ENCODE measurements at regions not wholly inside any gene's neighbourhood (a gene's known extent, or its start where the extent isn't known, plus 50 kb on each side); places are given as distances from the start of the nearest gene placed in this dataset.

- DNase-seq (no peak), ATAC-seq (ENCODE audit: low read depth) (no peak)
- H3K9ac ChIP-seq (ENCODE audit: low read length), result no peak overlapping the region
- H3K27me3 ChIP-seq (replicated peaks in 1 of 4; ENCODE audit: control extremely low read depth in 1 of 4, control insufficient read depth in 3 of 4, insufficient read depth in 4 of 4, low read length in 3 of 4), result no peaks in the 10 kb centered on the region
- no peaks in the 10 kb centered on the region for H4K20me1 ChIP-seq (ENCODE audit: control insufficient read depth, insufficient read depth, low read length, poor library complexity, severe bottlenecking)
- H3K4me1 ChIP-seq (ENCODE audit: control insufficient read depth in 2 of 2, insufficient read depth in 2 of 2, low read length in 2 of 2), result no peaks in the 10 kb centered on the region
- WGBS (ENCODE audit: insufficient coverage), result 77% methylated on average over 4 of the region's 4 CpGs
- H3K9me3 Mint-ChIP-seq (ENCODE audit: insufficient read depth), result no peaks in the 10 kb centered on the region
- CTCF ChIA-PET, result interaction anchor here (0.7 kb wide), 1 partner anchor 10 kb away, joined by 3 read pairs; no protein-coding TSS in a partner anchor
- no peaks in the 10 kb centered on the region for H3K9me3 ChIP-seq (ENCODE audit: control extremely low read depth in 1 of 3, control insufficient read depth in 2 of 3, insufficient read depth in 1 of 3, low read length in 2 of 3)
- no peaks in the 10 kb centered on the region for H3K4me1 Mint-ChIP-seq
- H3K4me3 Mint-ChIP-seq, result no peak overlapping the region
- H3K36me3 ChIP-seq (replicated peaks in 1 of 2; ENCODE audit: control extremely low read depth in 1 of 2, control insufficient read depth in 1 of 2, extremely low read depth in 1 of 2, insufficient read depth in 2 of 2, low read length in 1 of 2), result no peaks in the 10 kb centered on the region
- H3K4me2 ChIP-seq (replicated peaks; ENCODE audit: low read depth, low read length, poor library complexity, severe bottlenecking), result no peak overlapping the region
- TF ChIP-seq CTCF (IDR thresholded peaks at IDR 0.05), result no peak
- TF ChIP-seq EZH2 (IDR thresholded peaks at IDR 0.05; ENCODE audit: borderline replicate concordance, insufficient read depth, low read depth, low read length, poor library complexity, severe bottlenecking), result no peak
- no peak overlapping the region for H2AFZ ChIP-seq (ENCODE audit: insufficient read depth, low read depth, low read length, poor library complexity, severe bottlenecking)
- H3K27me3 Mint-ChIP-seq, result no peaks in the 10 kb centered on the region
- intact Hi-C loops (cut with micrococcal nuclease), result no loop called here
- no peak overlapping the region for H3K27ac Mint-ChIP-seq
- POLR2A ChIA-PET, result no interaction called here
- no peak overlapping the region for H3K27ac ChIP-seq (ENCODE audit: low read length in 2 of 2)
- no peak overlapping the region for H3K4me3 ChIP-seq (ENCODE audit: control extremely low read depth in 1 of 5, extremely low read depth in 1 of 5, insufficient read depth in 1 of 5, low read depth in 2 of 5, low read length in 4 of 5)
- H3K79me2 ChIP-seq (ENCODE audit: control insufficient read depth, insufficient read depth, low read length), result no peaks in the 10 kb centered on the region
Measured at GRCh38 chr1:73617145-73617544, 580.8 kb downstream of the LRRIQ3 start.

GRCh38 chr1:73611681-73612080 lies 586.3 kb downstream of the LRRIQ3 start:
- H3K27ac Mint-ChIP-seq, result no peak overlapping the region
- H3K4me1 Mint-ChIP-seq, result no peaks in the 10 kb centered on the region
- intact Hi-C loops (cut with micrococcal nuclease), result no loop called here
- TF ChIP-seq EZH2 (IDR thresholded peaks at IDR 0.05; ENCODE audit: borderline replicate concordance, insufficient read depth, low read depth, low read length, poor library complexity, severe bottlenecking) (no peak), CTCF (IDR thresholded peaks at IDR 0.05) (no peak)
- Histone ChIP-seq H2AFZ (ENCODE audit: insufficient read depth, low read depth, low read length, poor library complexity, severe bottlenecking) (no peak overlapping the region), H3K79me2 (ENCODE audit: control insufficient read depth, insufficient read depth, low read length) (no peaks in the 10 kb centered on the region), H4K20me1 (ENCODE audit: control insufficient read depth, insufficient read depth, low read length, poor library complexity, severe bottlenecking) (no peaks in the 10 kb centered on the region), H3K9ac (ENCODE audit: low read length) (no peak overlapping the region), H3K27ac (ENCODE audit: low read length in 2 of 2) (no peak overlapping the region), H3K4me1 (ENCODE audit: control insufficient read depth in 2 of 2, insufficient read depth in 2 of 2, low read length in 2 of 2) (no peaks in the 10 kb centered on the region), H3K27me3 (replicated peaks in 1 of 4; ENCODE audit: control extremely low read depth in 1 of 4, control insufficient read depth in 3 of 4, insufficient read depth in 4 of 4, low read length in 3 of 4) (no peaks in the 10 kb centered on the region), H3K9me3 (ENCODE audit: control extremely low read depth in 1 of 3, control insufficient read depth in 2 of 3, insufficient read depth in 1 of 3, low read length in 2 of 3) (peaks cover 0 to 3% (median 0%) of the 10 kb centered on the region in 3 donors), H3K36me3 (replicated peaks in 1 of 2; ENCODE audit: control extremely low read depth in 1 of 2, control insufficient read depth in 1 of 2, extremely low read depth in 1 of 2, insufficient read depth in 2 of 2, low read length in 1 of 2) (no peaks in the 10 kb centered on the region), H3K4me3 (ENCODE audit: control extremely low read depth in 1 of 5, extremely low read depth in 1 of 5, insufficient read depth in 1 of 5, low read depth in 2 of 5, low read length in 4 of 5) (no peak overlapping the region), H3K4me2 (replicated peaks; ENCODE audit: low read depth, low read length, poor library complexity, severe bottlenecking) (no peak overlapping the region)
- H3K27me3 Mint-ChIP-seq, result no peaks in the 10 kb centered on the region
- no peak for DNase-seq
- POLR2A ChIA-PET, result no interaction called here
- CTCF ChIA-PET, result no interaction called here
- no peaks in the 10 kb centered on the region for H3K9me3 Mint-ChIP-seq (ENCODE audit: insufficient read depth)
- no peak for ATAC-seq (ENCODE audit: low read depth)
- H3K4me3 Mint-ChIP-seq, result no peak overlapping the region

Data from B cell (primary cell).